ENCODE measurements at regions not wholly inside any gene's neighbourhood (a gene's known extent, or its start where the extent isn't known, plus 50 kb on each side); places are given as distances from the start of the nearest gene placed in this dataset.

DNA sequence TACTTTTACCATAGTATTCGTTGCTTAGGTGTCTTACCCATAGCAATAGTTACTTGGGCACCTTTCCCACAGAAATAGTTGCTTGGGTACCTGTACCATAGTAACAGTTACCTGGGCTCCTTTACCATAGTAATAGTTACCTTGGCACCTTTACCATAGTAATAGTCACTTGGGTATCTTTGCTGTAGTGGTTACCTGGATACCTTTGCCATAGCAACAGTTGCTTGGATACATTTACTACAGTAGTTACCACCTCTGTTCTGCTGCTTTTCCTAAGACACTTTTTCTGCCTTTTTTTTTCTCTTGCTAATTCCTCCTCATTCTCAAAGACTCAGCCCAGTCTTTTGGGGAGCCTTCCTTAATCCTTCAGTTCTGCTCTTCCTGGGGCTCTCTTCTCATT lies 272.8 kb upstream of the PUDP start:
- H3K9ac ChIP-seq (ENCODE audit: insufficient read depth, low read length) = no peak overlapping the region
- no peak for TF ChIP-seq CTCF (conservative IDR thresholded peaks at IDR 0.05 in 1 of 2, IDR thresholded peaks at IDR 0.05 in 1 of 2; ENCODE audit: low read depth in 1 of 2, low read length in 2 of 2)
- no peak for TF ChIP-seq EZH2 (IDR thresholded peaks at IDR 0.05; ENCODE audit: low read length, missing control alignments)
- no peak overlapping the region for H3K4me3 ChIP-seq (replicated peaks in 1 of 4; ENCODE audit: control extremely low read depth in 1 of 4, insufficient read depth in 1 of 4, low read depth in 3 of 4, low read length in 4 of 4)
- H3K79me2 ChIP-seq (ENCODE audit: control insufficient read depth, insufficient read depth, low read length) = no peaks in the 10 kb centered on the region
- H4K20me1 ChIP-seq (ENCODE audit: control insufficient read depth, extremely low read depth, insufficient read depth, low read length) = no peaks in the 10 kb centered on the region
- H3K27ac ChIP-seq (ENCODE audit: insufficient read depth, low read length) = no peak overlapping the region
- H3K4me2 ChIP-seq (ENCODE audit: extremely low read depth, insufficient read depth, low read length) = no peak overlapping the region
- H3K27me3 ChIP-seq (ENCODE audit: control insufficient read depth, insufficient read depth, low read length) = no peaks in the 10 kb centered on the region
- DNase-seq (ENCODE audit: low read depth in 2 of 2) = no peak
- no peak overlapping the region for H2AFZ ChIP-seq (ENCODE audit: low read length)
- H3K36me3 ChIP-seq (ENCODE audit: control insufficient read depth, insufficient read depth, low read length) = no peaks in the 10 kb centered on the region
- no peaks in the 10 kb centered on the region for H3K4me1 ChIP-seq (ENCODE audit: control insufficient read depth, extremely low read depth, insufficient read depth, low read length)
- H3K9me3 ChIP-seq (ENCODE audit: control insufficient read depth, insufficient read depth, low read depth, low read length) = no peaks in the 10 kb centered on the region

DNA sequence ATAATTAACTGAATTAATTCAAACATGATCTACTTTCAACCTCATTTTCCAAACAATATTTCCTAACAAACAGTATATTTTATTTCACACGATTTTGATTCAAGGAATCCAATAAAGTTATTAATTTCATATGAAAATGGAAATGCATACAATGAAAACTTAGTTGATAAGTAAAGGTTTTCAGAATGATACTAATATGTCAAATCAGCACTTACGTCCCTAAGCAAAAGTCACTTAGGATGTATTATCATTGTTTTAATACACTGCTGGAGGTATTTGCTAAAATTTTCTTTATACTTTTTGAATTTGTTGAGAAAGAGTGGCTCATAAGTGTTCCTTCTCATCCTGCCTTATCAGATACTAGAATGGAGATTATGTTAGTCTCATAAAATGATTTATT lies 266.8 kb upstream of the PUDP start:
- no peak for DNase-seq (ENCODE audit: low read depth in 2 of 2)
- Histone ChIP-seq H3K36me3 (ENCODE audit: control insufficient read depth, insufficient read depth, low read length) (no peaks in the 10 kb centered on the region), H2AFZ (ENCODE audit: low read length) (no peak overlapping the region), H3K4me1 (ENCODE audit: control insufficient read depth, extremely low read depth, insufficient read depth, low read length) (no peaks in the 10 kb centered on the region), H3K4me3 (replicated peaks in 1 of 4; ENCODE audit: control extremely low read depth in 1 of 4, insufficient read depth in 1 of 4, low read depth in 3 of 4, low read length in 4 of 4) (no peak overlapping the region), H3K9ac (ENCODE audit: insufficient read depth, low read length) (no peak overlapping the region), H3K4me2 (ENCODE audit: extremely low read depth, insufficient read depth, low read length) (no peak overlapping the region), H3K27me3 (ENCODE audit: control insufficient read depth, insufficient read depth, low read length) (no peaks in the 10 kb centered on the region), H4K20me1 (ENCODE audit: control insufficient read depth, extremely low read depth, insufficient read depth, low read length) (no peaks in the 10 kb centered on the region), H3K9me3 (ENCODE audit: control insufficient read depth, insufficient read depth, low read depth, low read length) (no peaks in the 10 kb centered on the region), H3K27ac (ENCODE audit: insufficient read depth, low read length) (no peak overlapping the region), H3K79me2 (ENCODE audit: control insufficient read depth, insufficient read depth, low read length) (no peaks in the 10 kb centered on the region)
- TF ChIP-seq EZH2 (IDR thresholded peaks at IDR 0.05; ENCODE audit: low read length, missing control alignments) (no peak), CTCF (conservative IDR thresholded peaks at IDR 0.05 in 1 of 2, IDR thresholded peaks at IDR 0.05 in 1 of 2; ENCODE audit: low read depth in 1 of 2, low read length in 2 of 2) (no peak)

DNA sequence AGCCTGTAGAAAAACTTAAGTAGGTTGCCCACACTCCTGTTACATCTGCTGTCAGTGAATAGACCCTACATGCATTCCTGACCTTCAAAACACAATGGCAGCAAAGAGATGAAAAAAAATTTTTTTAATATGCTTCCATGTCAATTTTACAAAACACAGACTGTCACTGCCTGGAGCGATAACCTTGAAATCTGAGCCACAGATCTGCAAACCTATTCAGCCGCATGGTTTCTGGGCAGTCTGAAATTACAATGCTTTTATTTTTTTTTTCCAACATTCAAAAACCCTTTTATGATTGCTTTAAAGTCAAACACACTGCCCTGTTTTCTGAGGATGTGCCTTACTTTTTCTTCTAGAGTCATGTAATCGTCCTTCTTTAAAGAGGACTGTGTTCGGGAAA lies 264.9 kb upstream of the PUDP start:
- TF ChIP-seq EZH2 (IDR thresholded peaks at IDR 0.05; ENCODE audit: low read length, missing control alignments) = no peak
- TF ChIP-seq CTCF (conservative IDR thresholded peaks at IDR 0.05 in 1 of 2, IDR thresholded peaks at IDR 0.05 in 1 of 2; ENCODE audit: low read depth in 1 of 2, low read length in 2 of 2) = no peak
- H3K27me3 ChIP-seq (ENCODE audit: control insufficient read depth, insufficient read depth, low read length) = no peaks in the 10 kb centered on the region
- no peaks in the 10 kb centered on the region for H3K9me3 ChIP-seq (ENCODE audit: control insufficient read depth, insufficient read depth, low read depth, low read length)
- no peaks in the 10 kb centered on the region for H3K4me1 ChIP-seq (ENCODE audit: control insufficient read depth, extremely low read depth, insufficient read depth, low read length)
- H3K36me3 ChIP-seq (ENCODE audit: control insufficient read depth, insufficient read depth, low read length) = no peaks in the 10 kb centered on the region
- no peak for DNase-seq (ENCODE audit: low read depth in 2 of 2)
- H3K79me2 ChIP-seq (ENCODE audit: control insufficient read depth, insufficient read depth, low read length) = no peaks in the 10 kb centered on the region
- H3K4me3 ChIP-seq (replicated peaks in 1 of 4; ENCODE audit: control extremely low read depth in 1 of 4, insufficient read depth in 1 of 4, low read depth in 3 of 4, low read length in 4 of 4) = no peak overlapping the region
- H3K9ac ChIP-seq (ENCODE audit: insufficient read depth, low read length) = no peak overlapping the region
- no peak overlapping the region for H3K27ac ChIP-seq (ENCODE audit: insufficient read depth, low read length)
- H3K4me2 ChIP-seq (ENCODE audit: extremely low read depth, insufficient read depth, low read length) = no peak overlapping the region
- H4K20me1 ChIP-seq (ENCODE audit: control insufficient read depth, extremely low read depth, insufficient read depth, low read length) = no peaks in the 10 kb centered on the region
- H2AFZ ChIP-seq (ENCODE audit: low read length) = no peak overlapping the region

Data from fibroblast of lung (primary cell).